ENCODE measurements at regions not wholly inside any gene's neighbourhood (a gene's known extent, or its start where the extent isn't known, plus 50 kb on each side); places are given as distances from the start of the nearest gene placed in this dataset.

GRCh38 chr15:93720607-93721006, 510.8 kb upstream of the MCTP2 start:
- no peaks in the 10 kb centered on the region for H3K9me3 ChIP-seq
- no peak overlapping the region for H3K4me3 ChIP-seq
- H3K36me3 ChIP-seq = no peaks in the 10 kb centered on the region
- WGBS, 2 donors = 82 to 90% methylated on average over 3 of the region's 3 CpGs
- no peaks in the 10 kb centered on the region for H3K27me3 ChIP-seq
- TF ChIP-seq CTCF (IDR thresholded peaks at IDR 0.05) = no peak
- no peak for TF ChIP-seq POLR2A (IDR thresholded peaks at IDR 0.05)
- no peak for TF ChIP-seq EP300 (IDR thresholded peaks at IDR 0.05)
- H3K4me1 ChIP-seq = peaks cover 0 to 6% (median 0%) of the 10 kb centered on the region in 4 donors
- no peak overlapping the region for H3K27ac ChIP-seq
- no peak for DNase-seq (ENCODE audit: low spot score in 2 of 2)

GRCh38 chr15:93719921-93720351, 511.4 kb upstream of the MCTP2 start:
- no peaks in the 10 kb centered on the region for H3K27me3 ChIP-seq
- H3K36me3 ChIP-seq = no peaks in the 10 kb centered on the region
- H3K27ac ChIP-seq = no peak overlapping the region
- 95 to 98% methylated on average over 2 of the region's 2 CpGs for WGBS, 2 donors
- DNase-seq (ENCODE audit: low spot score in 2 of 2) = no peak
- peaks cover 0 to 6% (median 0%) of the 10 kb centered on the region in 4 donors for H3K4me1 ChIP-seq
- H3K4me3 ChIP-seq = no peak overlapping the region
- no peak for TF ChIP-seq EP300 (IDR thresholded peaks at IDR 0.05)
- no peak for TF ChIP-seq POLR2A (IDR thresholded peaks at IDR 0.05)
- TF ChIP-seq CTCF (IDR thresholded peaks at IDR 0.05) = no peak
- no peaks in the 10 kb centered on the region for H3K9me3 ChIP-seq

- H3K27me3 ChIP-seq = no peaks in the 10 kb centered on the region
- H3K4me3 ChIP-seq = no peak overlapping the region
- no peaks in the 10 kb centered on the region for H3K36me3 ChIP-seq
- peaks cover 0 to 6% (median 0%) of the 10 kb centered on the region in 4 donors for H3K4me1 ChIP-seq
- no peak overlapping the region for H3K27ac ChIP-seq
- no peaks in the 10 kb centered on the region for H3K9me3 ChIP-seq
- TF ChIP-seq EP300 (IDR thresholded peaks at IDR 0.05) = no peak
- no peak for TF ChIP-seq CTCF (IDR thresholded peaks at IDR 0.05)
- TF ChIP-seq POLR2A (IDR thresholded peaks at IDR 0.05) = no peak
- DNase-seq (ENCODE audit: low spot score in 2 of 2) = no peak
- 54 to 55% methylated on average over 5 of the region's 5 CpGs for WGBS, 2 donors
These were observed 514.6 kb upstream of the MCTP2 start for GRCh38 chr15:93716615-93717231.

- DNase-seq (ENCODE audit: low spot score in 2 of 2) = no peak
- no peaks in the 10 kb centered on the region for H3K9me3 ChIP-seq
- peaks cover 0 to 11% (median 0%) of the 10 kb centered on the region in 4 donors for H3K4me1 ChIP-seq
- no peaks in the 10 kb centered on the region for H3K27me3 ChIP-seq
- H3K36me3 ChIP-seq = no peaks in the 10 kb centered on the region
- WGBS, 2 donors = 83 to 100% methylated on average over 1 of the region's 1 CpG
- H3K4me3 ChIP-seq = no peak overlapping the region
- H3K27ac ChIP-seq = no peak overlapping the region
- TF ChIP-seq POLR2A (IDR thresholded peaks at IDR 0.05) (no peak), CTCF (IDR thresholded peaks at IDR 0.05) (no peak), EP300 (IDR thresholded peaks at IDR 0.05) (no peak)
These were observed 521.7 kb upstream of the MCTP2 start for GRCh38 chr15:93709708-93710107.

GRCh38 chr15:93708724-93709445, 522.5 kb upstream of the MCTP2 start:
- no peak for DNase-seq (ENCODE audit: low spot score in 2 of 2)
- peaks cover 0 to 11% (median 0%) of the 10 kb centered on the region in 4 donors for H3K4me1 ChIP-seq
- no peaks in the 10 kb centered on the region for H3K36me3 ChIP-seq
- no peaks in the 10 kb centered on the region for H3K27me3 ChIP-seq
- TF ChIP-seq EP300 (IDR thresholded peaks at IDR 0.05) = no peak
- TF ChIP-seq CTCF (IDR thresholded peaks at IDR 0.05) = no peak
- TF ChIP-seq POLR2A (IDR thresholded peaks at IDR 0.05) = no peak
- H3K27ac ChIP-seq = no peak overlapping the region
- 80 to 90% methylated on average over 6 of the region's 6 CpGs for WGBS, 2 donors
- H3K9me3 ChIP-seq = no peaks in the 10 kb centered on the region
- no peak overlapping the region for H3K4me3 ChIP-seq

Data from tibial nerve (tissue), 4 donors.